ENCODE measurements at regions not wholly inside any gene's neighbourhood (a gene's known extent, or its start where the extent isn't known, plus 50 kb on each side); places are given as distances from the start of the nearest gene placed in this dataset.

DNA sequence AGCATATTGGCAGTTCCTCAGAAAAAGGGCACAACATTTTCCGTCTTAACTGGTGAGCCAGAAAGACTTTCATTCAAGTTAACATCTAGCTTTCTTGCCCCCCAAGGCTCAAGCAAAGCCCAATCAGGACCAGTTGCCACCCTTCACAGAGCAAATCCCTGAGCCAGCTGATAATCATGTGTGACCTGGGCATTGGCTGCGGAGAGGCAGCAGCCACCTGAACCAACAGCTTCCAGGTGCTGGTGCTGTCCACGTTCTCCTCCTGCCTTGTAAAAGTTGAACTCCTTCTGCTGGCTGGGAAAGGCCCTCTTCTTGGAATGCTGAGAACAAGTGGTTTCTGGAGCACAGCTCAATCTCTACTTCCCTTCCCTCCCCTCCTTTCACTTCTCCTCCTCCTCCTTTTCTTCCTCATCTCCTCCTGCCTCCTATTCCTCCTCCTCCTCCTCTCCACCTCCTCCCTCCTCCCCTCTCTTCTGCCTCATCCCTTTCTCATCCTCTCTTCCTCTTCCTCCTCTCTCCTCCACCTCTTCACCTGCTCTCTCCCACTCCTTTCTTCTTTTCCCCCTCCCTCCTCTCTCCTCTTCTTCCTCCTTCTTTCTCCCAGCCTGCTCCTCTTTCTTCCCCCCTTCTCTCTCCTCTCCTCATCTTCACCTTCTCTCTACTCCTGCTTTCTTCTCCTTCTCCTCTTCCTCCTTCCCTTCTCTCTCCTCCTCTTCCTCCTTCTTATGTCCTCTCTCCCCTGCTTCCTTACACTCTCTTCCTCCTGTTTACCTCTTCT, 140.6 kb downstream of the JCAD start:
- TF ChIP-seq, protein P1, sequence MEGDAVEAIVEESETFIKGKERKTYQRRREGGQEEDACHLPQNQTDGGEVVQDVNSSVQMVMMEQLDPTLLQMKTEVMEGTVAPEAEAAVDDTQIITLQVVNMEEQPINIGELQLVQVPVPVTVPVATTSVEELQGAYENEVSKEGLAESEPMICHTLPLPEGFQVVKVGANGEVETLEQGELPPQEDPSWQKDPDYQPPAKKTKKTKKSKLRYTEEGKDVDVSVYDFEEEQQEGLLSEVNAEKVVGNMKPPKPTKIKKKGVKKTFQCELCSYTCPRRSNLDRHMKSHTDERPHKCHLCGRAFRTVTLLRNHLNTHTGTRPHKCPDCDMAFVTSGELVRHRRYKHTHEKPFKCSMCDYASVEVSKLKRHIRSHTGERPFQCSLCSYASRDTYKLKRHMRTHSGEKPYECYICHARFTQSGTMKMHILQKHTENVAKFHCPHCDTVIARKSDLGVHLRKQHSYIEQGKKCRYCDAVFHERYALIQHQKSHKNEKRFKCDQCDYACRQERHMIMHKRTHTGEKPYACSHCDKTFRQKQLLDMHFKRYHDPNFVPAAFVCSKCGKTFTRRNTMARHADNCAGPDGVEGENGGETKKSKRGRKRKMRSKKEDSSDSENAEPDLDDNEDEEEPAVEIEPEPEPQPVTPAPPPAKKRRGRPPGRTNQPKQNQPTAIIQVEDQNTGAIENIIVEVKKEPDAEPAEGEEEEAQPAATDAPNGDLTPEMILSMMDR (IDR thresholded peaks at IDR 0.05; ENCODE audit: extremely low read depth in 1 of 2, insufficient read depth in 1 of 2, low read depth in 1 of 2, low read length in 2 of 2), result no peak
- TF ChIP-seq POLR2AphosphoS5 (IDR thresholded peaks at IDR 0.05; ENCODE audit: insufficient read depth, low read depth, low read length), result no peak
- TF ChIP-seq POLR2A (IDR thresholded peaks at IDR 0.05; ENCODE audit: low read depth, low read length), result no peak

Measured in endothelial cell of umbilical vein (primary cell).